ENCODE measurements at regions not wholly inside any gene's neighbourhood (a gene's known extent, or its start where the extent isn't known, plus 50 kb on each side); places are given as distances from the start of the nearest gene placed in this dataset.

DNA sequence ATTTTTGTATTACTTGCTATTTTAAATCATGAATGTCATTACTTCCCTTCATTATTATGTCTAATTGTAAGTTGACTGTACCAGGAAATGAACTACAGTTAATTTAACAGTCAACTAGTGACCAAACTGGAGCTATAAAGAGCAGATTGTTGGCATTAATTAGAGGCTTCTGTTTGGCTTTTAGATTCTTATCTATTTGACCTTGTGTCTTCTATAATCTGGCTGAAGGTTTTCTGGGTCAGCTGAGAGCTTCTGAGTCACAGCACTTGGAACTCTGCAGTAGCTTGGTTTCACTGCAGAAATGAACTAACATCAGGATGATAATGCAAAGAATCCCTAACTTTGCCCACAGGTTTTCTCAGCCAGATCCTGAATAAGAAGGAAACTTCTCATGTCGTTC is 169.2 kb upstream of the LEF1 start:
- peak; percentile 16 for DNase-seq (ENCODE audit: low read depth)
- no peak overlapping the region for H3K4me3 ChIP-seq (ENCODE audit: control insufficient read depth, low read depth, low read length)
- TF ChIP-seq CTCF (conservative IDR thresholded peaks at IDR 0.05; ENCODE audit: control insufficient read depth, insufficient read depth, low read depth, low read length): no peak

GRCh38 chr4:108336076-108336475 is 167.3 kb upstream of the LEF1 start:
- TF ChIP-seq CTCF (conservative IDR thresholded peaks at IDR 0.05; ENCODE audit: control insufficient read depth, insufficient read depth, low read depth, low read length): no peak
- DNase-seq (ENCODE audit: low read depth): peak; percentile 20
- H3K4me3 ChIP-seq (ENCODE audit: control insufficient read depth, low read depth, low read length): no peak overlapping the region

DNA sequence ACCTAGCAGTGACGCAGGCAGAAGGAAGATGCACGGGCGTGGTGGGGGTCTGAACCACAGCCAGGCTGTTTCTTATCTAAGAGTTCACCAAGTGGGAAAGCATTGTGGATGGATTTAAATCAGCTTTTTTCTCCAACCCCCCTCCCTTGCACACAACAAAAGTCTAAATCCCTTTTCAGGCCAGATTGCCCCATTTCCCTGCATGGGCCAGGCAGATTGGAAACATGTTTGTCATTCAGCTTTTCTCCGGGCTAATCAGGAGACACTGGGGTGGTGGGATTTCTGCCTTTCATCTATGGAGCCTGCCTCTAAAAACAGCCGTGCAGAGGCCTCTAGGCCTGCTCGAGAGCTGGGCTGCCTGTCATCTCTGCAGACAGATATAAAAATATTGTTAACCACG is 166.3 kb upstream of the LEF1 start:
- no peak overlapping the region for H3K4me3 ChIP-seq (ENCODE audit: control insufficient read depth, low read depth, low read length)
- TF ChIP-seq CTCF (conservative IDR thresholded peaks at IDR 0.05; ENCODE audit: control insufficient read depth, insufficient read depth, low read depth, low read length): no peak
- DNase-seq (ENCODE audit: low read depth): no peak

GRCh38 chr4:108334031-108334430 is 165.3 kb upstream of the LEF1 start:
- TF ChIP-seq CTCF (conservative IDR thresholded peaks at IDR 0.05; ENCODE audit: control insufficient read depth, insufficient read depth, low read depth, low read length): no peak
- no peak for DNase-seq (ENCODE audit: low read depth)

GRCh38 chr4:108333353-108333942 is 164.7 kb upstream of the LEF1 start:
- TF ChIP-seq CTCF (conservative IDR thresholded peaks at IDR 0.05; ENCODE audit: control insufficient read depth, insufficient read depth, low read depth, low read length): no peak

More at GRCh38 chr4:108334031-108334430, 165.3 kb upstream of the LEF1 start:
- H3K4me3 ChIP-seq (ENCODE audit: control insufficient read depth, low read depth, low read length): no peak overlapping the region

GRCh38 chr4:108331905-108332632 is 163.3 kb upstream of the LEF1 start:
- no peak overlapping the region for H3K4me3 ChIP-seq (ENCODE audit: control insufficient read depth, low read depth, low read length)
- no peak for DNase-seq (ENCODE audit: low read depth)
- TF ChIP-seq CTCF (conservative IDR thresholded peaks at IDR 0.05; ENCODE audit: control insufficient read depth, insufficient read depth, low read depth, low read length): no peak

More at GRCh38 chr4:108333353-108333942, 164.7 kb upstream of the LEF1 start:
- H3K4me3 ChIP-seq (ENCODE audit: control insufficient read depth, low read depth, low read length): no peak overlapping the region
- no peak for DNase-seq (ENCODE audit: low read depth)

Measured in fibroblast of mammary gland (primary cell).